IPS-18a (cell line): ENCODE measurements at regions not wholly inside any gene's neighbourhood (a gene's known extent, or its start where the extent isn't known, plus 50 kb on each side); places are given as distances from the start of the nearest gene placed in this dataset.

Experiments
- H3K27ac ChIP-seq: one replicate; pipeline ENCODE4 v1.5.1; 2013; ENCODE audit warnings: low read length
- H3K27me3 ChIP-seq: one replicate; pipeline ENCODE4 v1.6.1; 2013; ENCODE audit warnings: mild to moderate bottlenecking, low read length; ENCODE audit not compliant: control insufficient read depth, insufficient read depth
- H3K36me3 ChIP-seq: one replicate; pipeline ENCODE4 v1.6.1; 2013; ENCODE audit warnings: low read depth, low read length; ENCODE audit not compliant: control insufficient read depth
- H3K4me1 ChIP-seq: one replicate; pipeline ENCODE4 v1.6.1; 2013; ENCODE audit warnings: low read depth, low read length; ENCODE audit not compliant: control insufficient read depth
- H3K4me3 ChIP-seq: one replicate; pipeline ENCODE4 v1.5.1; 2013; ENCODE audit warnings: low read length
- H3K9ac ChIP-seq: one replicate; pipeline ENCODE4 v1.6.1; 2013; ENCODE audit warnings: mild to moderate bottlenecking, low read length, moderate library complexity
- H3K9me3 ChIP-seq: one replicate; pipeline ENCODE4 v1.6.1; 2013; ENCODE audit warnings: low read depth, low read length; ENCODE audit not compliant: control insufficient read depth

DNA sequence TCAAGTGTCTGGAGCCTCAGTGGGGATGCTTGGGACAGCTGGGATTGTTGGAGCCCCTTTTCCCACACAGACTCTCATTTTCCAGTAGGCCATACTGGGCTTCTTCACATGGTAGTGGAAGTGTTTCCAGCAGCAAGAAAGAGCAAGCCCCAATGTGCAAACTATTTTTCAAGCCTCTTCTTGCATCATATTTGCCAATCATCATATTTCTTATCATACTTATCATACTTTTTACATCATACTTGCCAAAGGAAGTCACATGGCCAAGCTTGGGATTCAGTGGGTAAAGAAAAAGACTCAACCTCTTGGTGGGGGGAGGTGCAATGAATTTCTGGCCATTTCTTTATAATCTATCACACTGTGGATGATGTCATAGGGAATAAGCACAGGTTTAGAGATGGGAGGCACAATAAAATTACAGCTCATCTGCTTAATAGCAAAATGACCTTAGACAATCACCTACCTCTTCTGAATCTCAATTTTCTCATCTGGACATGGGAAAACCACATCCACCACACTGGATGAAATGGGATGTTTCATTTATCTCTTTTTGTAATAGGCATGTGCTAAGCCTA is 174.2 kb downstream of the MID1IP1 start:
- Histone ChIP-seq H3K4me3 (no peak overlapping the region), H3K9ac (no peak overlapping the region), H3K27ac (no peak overlapping the region), H3K27me3 (no peaks in the 10 kb centered on the region), H3K36me3 (no peaks in the 10 kb centered on the region), H3K4me1 (no peaks in the 10 kb centered on the region), H3K9me3 (peaks cover 4% of the 10 kb centered on the region)

DNA sequence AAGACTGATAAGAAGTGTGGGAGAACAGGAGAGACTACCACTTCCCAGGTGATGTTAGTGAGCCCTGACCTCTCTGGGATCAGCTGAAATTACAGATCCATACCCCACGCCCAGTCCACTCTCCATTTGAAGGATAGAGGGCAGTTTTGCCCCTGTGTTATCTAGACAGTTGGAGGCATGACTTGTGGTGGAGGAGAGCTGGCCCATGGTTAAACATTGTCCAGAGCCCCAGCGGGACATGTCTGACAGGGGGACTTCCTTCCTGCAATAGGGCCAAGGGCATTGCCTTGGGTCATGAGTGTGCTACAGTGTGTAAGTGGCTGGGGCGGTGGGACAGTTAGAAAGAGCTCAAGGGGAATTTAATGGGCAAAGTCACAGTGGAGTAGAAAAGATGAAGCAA is 181.1 kb downstream of the MID1IP1 start:
- no peak overlapping the region for H3K4me3 ChIP-seq
- no peaks in the 10 kb centered on the region for H3K36me3 ChIP-seq

DNA sequence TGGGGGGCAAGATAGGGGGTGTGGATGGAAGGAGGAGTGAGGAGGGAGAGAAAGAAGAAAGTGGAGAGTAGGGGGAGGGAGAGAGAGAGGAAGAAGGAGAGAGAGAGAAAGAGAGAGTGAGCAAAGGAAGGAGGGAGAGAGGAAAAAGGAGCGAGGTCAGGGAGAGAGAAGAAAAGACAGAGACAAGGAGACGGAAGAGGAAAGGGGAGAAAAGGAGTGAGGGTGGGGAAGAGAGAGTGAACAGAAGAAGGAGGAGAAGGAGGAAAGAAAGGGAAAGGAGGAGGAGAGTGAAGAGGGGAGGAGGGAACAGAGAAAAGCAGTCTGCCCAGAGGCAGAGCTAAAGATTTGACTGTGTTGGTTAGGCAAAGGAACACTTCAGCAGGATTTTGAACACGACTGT is 181.6 kb downstream of the MID1IP1 start:
- Histone ChIP-seq H3K9ac (no peak overlapping the region), H3K4me1 (no peaks in the 10 kb centered on the region), H3K27ac (no peak overlapping the region)

More for the DNA sequence above, 181.1 kb downstream of the MID1IP1 start:
- Histone ChIP-seq H3K9me3 (no peaks in the 10 kb centered on the region), H3K27ac (no peak overlapping the region), H3K4me1 (no peaks in the 10 kb centered on the region), H3K9ac (no peak overlapping the region), H3K27me3 (no peaks in the 10 kb centered on the region)

DNA sequence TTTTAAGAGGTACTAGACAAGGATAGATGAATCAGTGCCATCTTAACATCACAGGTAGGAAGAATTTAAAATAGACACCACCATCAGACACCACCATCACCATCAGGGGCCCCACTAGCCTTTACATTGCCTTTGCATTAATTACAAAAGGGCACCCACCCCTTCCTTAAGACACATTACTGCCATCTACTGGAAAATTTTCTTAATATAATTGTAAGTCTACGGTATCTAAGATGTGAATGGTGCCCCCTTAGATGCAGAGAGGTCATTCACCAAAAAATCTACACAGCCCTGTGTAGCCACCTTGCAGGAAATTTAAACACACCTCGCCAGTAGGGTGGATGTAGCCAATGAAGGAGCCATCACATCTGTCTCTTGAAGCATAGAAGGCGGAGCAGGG is 184.1 kb downstream of the MID1IP1 start:
- Histone ChIP-seq H3K9ac (no peak overlapping the region), H3K4me1 (no peaks in the 10 kb centered on the region), H3K27ac (no peak overlapping the region), H3K4me3 (no peak overlapping the region), H3K36me3 (no peaks in the 10 kb centered on the region), H3K9me3 (peaks cover 4% of the 10 kb centered on the region), H3K27me3 (no peaks in the 10 kb centered on the region)

More for the DNA sequence above, 181.6 kb downstream of the MID1IP1 start:
- H3K27me3 ChIP-seq: no peaks in the 10 kb centered on the region
- H3K9me3 ChIP-seq: no peaks in the 10 kb centered on the region
- no peak overlapping the region for H3K4me3 ChIP-seq
- no peaks in the 10 kb centered on the region for H3K36me3 ChIP-seq

DNA sequence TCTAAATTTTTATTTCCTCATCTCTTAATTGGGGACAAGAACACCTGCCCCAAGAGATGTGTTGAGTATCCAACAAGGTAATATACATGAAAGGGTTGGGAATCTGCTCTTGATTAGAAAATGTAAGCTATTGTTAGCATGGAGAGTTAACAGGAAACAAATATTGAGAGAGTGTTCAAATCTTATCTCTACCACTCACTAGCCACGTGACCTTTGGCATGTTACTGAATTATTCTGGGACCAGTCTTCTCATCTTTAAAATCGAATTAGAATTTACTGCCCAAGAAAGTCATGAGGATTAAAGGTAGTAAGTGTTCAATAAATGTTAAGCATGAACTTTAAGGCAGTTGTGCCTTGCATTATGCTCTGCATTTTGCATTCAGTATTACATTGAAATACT is 184.7 kb downstream of the MID1IP1 start:
- Histone ChIP-seq H3K4me3 (no peak overlapping the region), H3K36me3 (no peaks in the 10 kb centered on the region), H3K27ac (no peak overlapping the region), H3K9ac (no peak overlapping the region), H3K27me3 (no peaks in the 10 kb centered on the region), H3K9me3 (peaks cover 4% of the 10 kb centered on the region), H3K4me1 (no peaks in the 10 kb centered on the region)

DNA sequence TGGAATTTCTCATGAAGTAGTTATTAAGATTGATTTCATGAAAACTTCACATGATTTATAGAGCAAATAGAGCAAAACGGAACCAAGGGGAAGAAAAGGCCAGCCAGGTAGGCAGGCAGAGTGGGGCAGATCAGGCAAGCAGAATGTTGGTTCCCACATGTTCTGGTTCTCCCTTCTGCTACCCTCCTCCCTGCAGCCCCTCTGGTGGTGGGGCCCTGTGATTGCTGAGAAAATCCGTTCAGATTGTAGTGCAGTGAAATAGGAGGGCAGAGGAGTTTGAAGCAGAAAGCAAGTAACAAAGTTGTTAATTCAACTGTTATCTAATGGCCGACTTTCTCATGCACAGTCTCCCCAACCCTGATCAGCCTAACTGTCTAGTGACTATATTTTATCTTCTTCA is 185.3 kb downstream of the MID1IP1 start:
- Histone ChIP-seq H3K9ac (no peak overlapping the region), H3K27me3 (no peaks in the 10 kb centered on the region), H3K36me3 (no peaks in the 10 kb centered on the region), H3K4me3 (no peak overlapping the region), H3K9me3 (peaks cover 4% of the 10 kb centered on the region), H3K4me1 (no peaks in the 10 kb centered on the region), H3K27ac (no peak overlapping the region)

DNA sequence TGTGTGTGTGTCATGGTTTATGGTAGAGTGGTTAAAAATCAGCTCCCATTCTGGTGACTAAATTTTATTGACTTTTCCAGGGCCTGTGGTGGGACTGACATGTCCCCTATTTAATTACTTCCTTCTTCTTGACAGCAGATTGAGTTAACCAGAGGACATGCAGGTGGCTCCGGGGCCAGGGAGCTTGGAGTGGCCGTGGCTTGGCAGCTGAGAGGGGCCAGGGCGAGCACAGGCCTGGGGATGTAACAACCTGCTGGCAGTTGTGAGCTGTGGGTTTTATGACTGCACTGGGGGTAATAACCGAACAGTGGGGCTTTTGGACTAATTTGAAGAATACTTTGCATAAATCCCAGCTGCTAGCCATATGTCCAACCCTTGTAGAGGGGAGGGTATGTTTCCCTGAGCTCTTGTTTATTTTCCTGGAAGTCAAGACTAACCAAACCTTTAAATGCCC is 186.0 kb downstream of the MID1IP1 start:
- no peak overlapping the region for H3K4me3 ChIP-seq
- H3K27me3 ChIP-seq: no peaks in the 10 kb centered on the region
- H3K9me3 ChIP-seq: peaks cover 4% of the 10 kb centered on the region
- no peaks in the 10 kb centered on the region for H3K36me3 ChIP-seq
- H3K9ac ChIP-seq: no peak overlapping the region
- H3K4me1 ChIP-seq: no peaks in the 10 kb centered on the region
- H3K27ac ChIP-seq: no peak overlapping the region

DNA sequence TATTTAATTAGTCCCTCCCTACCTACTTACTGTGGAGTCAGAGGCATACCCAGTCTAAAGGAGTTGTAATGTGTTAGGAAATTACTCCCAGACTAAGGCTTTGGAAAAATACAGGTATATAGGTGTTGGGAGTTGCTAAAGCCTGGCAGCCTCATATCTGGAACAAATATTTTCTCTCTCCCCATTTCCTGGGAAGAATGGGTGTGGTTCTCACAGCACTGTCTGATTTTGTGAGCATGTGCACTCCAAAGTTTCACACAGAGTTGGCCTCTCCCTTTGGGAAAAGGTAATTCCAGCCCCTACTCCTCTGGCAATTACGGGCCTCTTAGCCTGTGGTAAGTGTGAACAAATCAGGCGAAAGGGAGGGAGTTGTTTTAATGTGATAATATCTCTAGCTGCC is 187.0 kb downstream of the MID1IP1 start:
- Histone ChIP-seq H3K27me3 (no peaks in the 10 kb centered on the region), H3K9ac (no peak overlapping the region), H3K36me3 (no peaks in the 10 kb centered on the region), H3K4me3 (no peak overlapping the region), H3K9me3 (peaks cover 4% of the 10 kb centered on the region), H3K27ac (no peak overlapping the region), H3K4me1 (no peaks in the 10 kb centered on the region)

DNA sequence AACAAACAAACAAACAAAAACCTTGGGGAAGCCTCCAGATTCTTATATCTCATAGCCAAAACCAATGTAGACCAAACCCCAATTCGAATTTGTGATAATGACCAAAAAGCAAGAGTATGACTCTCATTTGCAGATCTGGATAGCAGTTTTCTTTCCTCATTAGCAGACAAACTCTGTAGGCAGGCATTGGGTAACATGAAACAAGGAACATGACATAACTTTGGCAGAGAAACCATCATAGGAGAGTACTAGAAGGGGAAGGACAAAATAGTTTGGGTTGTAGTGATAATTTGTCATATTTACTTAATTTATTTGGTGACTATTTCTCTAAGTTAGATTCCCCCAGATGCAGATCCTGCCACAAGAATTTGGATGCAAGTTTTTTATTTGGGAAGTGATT is 187.8 kb downstream of the MID1IP1 start:
- Histone ChIP-seq H3K4me3 (no peak overlapping the region), H3K27me3 (no peaks in the 10 kb centered on the region), H3K36me3 (no peaks in the 10 kb centered on the region), H3K27ac (no peak overlapping the region), H3K4me1 (no peaks in the 10 kb centered on the region), H3K9ac (no peak overlapping the region), H3K9me3 (peaks cover 4% of the 10 kb centered on the region)

DNA sequence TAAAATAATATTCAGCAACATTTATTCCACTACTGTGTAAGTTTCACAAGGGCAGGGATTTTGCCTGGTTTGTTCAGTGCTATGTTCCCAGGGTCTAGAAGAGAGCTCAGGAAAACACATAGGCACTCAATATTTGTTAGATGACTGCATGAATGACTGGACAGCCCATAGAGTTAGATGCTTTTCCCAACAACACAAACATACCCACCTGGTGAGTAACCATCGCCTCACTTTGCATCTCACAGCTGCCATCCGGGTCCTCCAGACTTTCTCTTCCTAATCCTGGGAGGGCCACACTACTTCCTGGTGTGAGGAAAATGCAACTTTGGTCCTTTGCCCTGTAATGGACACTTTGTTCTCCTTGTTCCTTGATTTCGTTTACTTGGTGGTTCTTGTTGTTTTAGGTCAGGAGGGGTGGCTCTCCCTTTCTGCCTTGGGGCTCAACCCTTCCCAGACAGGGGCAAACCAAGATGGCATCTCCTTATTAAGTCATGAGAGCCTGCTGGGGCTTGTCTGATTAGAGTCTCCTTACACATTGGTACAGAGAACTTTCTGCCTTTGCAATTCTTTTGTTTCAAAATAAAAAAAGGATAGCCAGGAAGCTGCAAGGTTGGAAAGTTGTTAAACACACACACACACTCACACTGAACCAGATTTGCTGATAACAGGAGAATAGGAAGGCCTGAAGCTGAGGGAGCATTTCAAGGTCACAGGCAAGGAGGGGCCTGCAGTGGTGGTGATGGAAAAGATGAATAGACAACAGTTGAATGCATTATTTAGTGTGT is 190.6 kb downstream of the MID1IP1 start:
- Histone ChIP-seq H3K9ac (no peak overlapping the region), H3K27me3 (no peaks in the 10 kb centered on the region), H3K4me1 (no peaks in the 10 kb centered on the region), H3K36me3 (no peaks in the 10 kb centered on the region), H3K9me3 (peaks cover 7% of the 10 kb centered on the region), H3K27ac (no peak overlapping the region), H3K4me3 (no peak overlapping the region)

DNA sequence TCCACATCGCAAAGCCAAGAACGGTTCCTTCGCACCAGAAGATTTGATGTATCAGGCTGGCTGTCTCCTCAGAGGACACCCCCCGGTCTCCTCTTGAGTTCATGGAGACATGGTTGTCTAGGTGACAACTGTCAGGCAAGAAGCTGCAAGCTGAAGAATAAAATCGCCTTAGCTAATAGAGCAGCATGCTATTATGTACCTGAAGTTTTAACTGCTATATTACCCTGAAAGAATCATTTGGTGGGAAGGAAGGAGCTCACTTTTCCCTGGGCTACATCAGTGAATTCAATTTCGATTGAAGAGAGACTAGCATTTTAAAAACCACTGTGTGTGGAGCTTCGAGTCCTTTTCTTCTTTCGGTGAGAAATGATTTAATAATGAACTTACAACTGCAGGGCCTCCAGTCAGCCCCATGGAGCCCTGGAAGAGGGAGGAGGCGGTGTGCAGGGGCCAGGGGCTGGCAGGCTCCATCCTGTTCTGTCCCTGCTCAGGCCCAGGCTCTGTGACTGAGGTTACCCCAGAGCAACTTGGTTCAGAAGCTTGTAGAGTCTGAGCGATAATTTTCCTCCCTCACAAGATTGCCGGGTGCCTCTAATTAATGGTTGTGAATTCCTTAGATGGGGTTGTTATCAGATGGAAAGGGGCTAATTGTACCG is 191.3 kb downstream of the MID1IP1 start:
- H3K4me1 ChIP-seq: no peaks in the 10 kb centered on the region
- no peak overlapping the region for H3K27ac ChIP-seq
- peaks cover 7% of the 10 kb centered on the region for H3K9me3 ChIP-seq
- no peak overlapping the region for H3K4me3 ChIP-seq
- H3K27me3 ChIP-seq: no peaks in the 10 kb centered on the region
- H3K9ac ChIP-seq: no peak overlapping the region
- H3K36me3 ChIP-seq: no peaks in the 10 kb centered on the region
